HL-60 (cell line): ENCODE measurements at regions not wholly inside any gene's neighbourhood (a gene's known extent, or its start where the extent isn't known, plus 50 kb on each side); places are given as distances from the start of the nearest gene placed in this dataset.

ENCODE experiments used
- DNase-seq, 2 experiments: peaks; one replicate each; pipeline ENCODE4 v3.0.0-alpha.2; 2010 to 2020; ENCODE audit warnings: low read depth in 1 of 2, low spot score in 1 of 2
- H3K27ac ChIP-seq: fragments of 250-450 bp; sonication (Bioruptor Pico); replicated peaks from 2 replicates; pipeline ENCODE4 v1.5.1; 2020; ENCODE audit warnings: mild to moderate bottlenecking, moderate library complexity
- H3K27me3 ChIP-seq: fragments of 250-450 bp; sonication (Bioruptor Pico); 2 replicates; pipeline ENCODE4 v1.5.1; 2021; ENCODE audit warnings: mild to moderate bottlenecking, moderate library complexity; ENCODE audit not compliant: insufficient read depth, poor library complexity, severe bottlenecking
- H3K4me3 ChIP-seq: replicated peaks from 2 replicates; pipeline ENCODE4 v1.5.1; 2011; ENCODE audit warnings: mild to moderate bottlenecking, control low read depth, low read length; ENCODE audit not compliant: insufficient read depth
- CTCF ChIP-seq: IDR thresholded peaks from one replicate; pipeline ENCODE4 v1.5.1; 2011; ENCODE audit warnings: low read length, control low read depth, inconsistent platforms; ENCODE audit not compliant: insufficient read depth
- GABPA ChIP-seq: IDR thresholded peaks from 2 replicates; pipeline ENCODE4 v1.6.1; 2012; ENCODE audit warnings: low read depth
- POLR2AphosphoS5 ChIP-seq: IDR thresholded peaks from 2 replicates; pipeline ENCODE4 v1.6.1; 2012; ENCODE audit warnings: low read depth
- REST ChIP-seq: IDR thresholded peaks from 2 replicates; pipeline ENCODE4 v1.6.1; 2012; ENCODE audit warnings: low read depth; ENCODE audit not compliant: insufficient replicate concordance
- SPI1 ChIP-seq: IDR thresholded peaks from 2 replicates; pipeline ENCODE4 v1.6.1; 2012; ENCODE audit warnings: low read depth, mild to moderate bottlenecking, borderline replicate concordance

- DNase-seq, result no peak
- no peaks in the 10 kb centered on the region for H3K27me3 ChIP-seq
- no peak overlapping the region for H3K27ac ChIP-seq
- TF ChIP-seq GABPA (no peak), CTCF (no peak), REST (no peak), SPI1 (no peak), POLR2AphosphoS5 (no peak)
- no peak overlapping the region for H3K4me3 ChIP-seq
Measured at GRCh38 chr7:88477976-88478375, 171.3 kb upstream of the STEAP4 start.

- Histone ChIP-seq H3K27ac (no peak overlapping the region), H3K4me3 (no peak overlapping the region), H3K27me3 (peaks cover 2% of the 10 kb centered on the region)
- TF ChIP-seq REST (no peak), SPI1 (no peak), GABPA (no peak), POLR2AphosphoS5 (no peak), CTCF (no peak)
- DNase-seq, result no peak
Measured at GRCh38 chr7:88465600-88465999, 158.9 kb upstream of the STEAP4 start.

- TF ChIP-seq POLR2AphosphoS5 (no peak), CTCF (no peak), REST (no peak), GABPA (no peak), SPI1 (no peak)
- no peak overlapping the region for H3K27ac ChIP-seq
- no peak overlapping the region for H3K4me3 ChIP-seq
- peaks cover 2% of the 10 kb centered on the region for H3K27me3 ChIP-seq
- no peak for DNase-seq
Measured at GRCh38 chr7:88462799-88463198, 156.1 kb upstream of the STEAP4 start.
